ENCODE measurements at regions not wholly inside any gene's neighbourhood (a gene's known extent, or its start where the extent isn't known, plus 50 kb on each side); places are given as distances from the start of the nearest gene placed in this dataset.

DNA sequence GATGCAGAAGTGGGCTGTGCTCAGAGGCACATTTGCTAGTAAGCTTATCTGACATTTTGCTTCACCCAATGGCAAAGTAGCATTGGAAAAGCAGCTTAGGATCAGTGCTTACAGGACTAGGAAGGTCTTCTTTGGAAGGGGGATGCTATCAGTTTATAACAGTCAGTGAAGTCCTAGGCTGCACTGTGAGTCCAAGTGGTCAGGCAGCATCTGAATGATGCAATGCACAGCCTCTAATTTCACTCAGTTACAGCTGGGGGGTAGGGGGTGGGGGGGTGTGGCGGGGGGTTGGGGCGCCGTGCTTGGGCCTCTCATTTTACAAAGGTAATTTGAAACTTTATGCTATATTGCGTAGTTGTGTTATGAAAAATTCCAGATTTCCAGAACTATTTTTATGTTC, 652.3 kb upstream of the MGMT start:
- Histone ChIP-seq H3K4me1 (no peaks in the 10 kb centered on the region), H3K4me3 (no peak overlapping the region), H3K27me3 (no peaks in the 10 kb centered on the region), H3K9me3 (no peaks in the 10 kb centered on the region), H3K27ac (no peak overlapping the region), H3K36me3 (no peaks in the 10 kb centered on the region)
- TF ChIP-seq, protein P1, sequence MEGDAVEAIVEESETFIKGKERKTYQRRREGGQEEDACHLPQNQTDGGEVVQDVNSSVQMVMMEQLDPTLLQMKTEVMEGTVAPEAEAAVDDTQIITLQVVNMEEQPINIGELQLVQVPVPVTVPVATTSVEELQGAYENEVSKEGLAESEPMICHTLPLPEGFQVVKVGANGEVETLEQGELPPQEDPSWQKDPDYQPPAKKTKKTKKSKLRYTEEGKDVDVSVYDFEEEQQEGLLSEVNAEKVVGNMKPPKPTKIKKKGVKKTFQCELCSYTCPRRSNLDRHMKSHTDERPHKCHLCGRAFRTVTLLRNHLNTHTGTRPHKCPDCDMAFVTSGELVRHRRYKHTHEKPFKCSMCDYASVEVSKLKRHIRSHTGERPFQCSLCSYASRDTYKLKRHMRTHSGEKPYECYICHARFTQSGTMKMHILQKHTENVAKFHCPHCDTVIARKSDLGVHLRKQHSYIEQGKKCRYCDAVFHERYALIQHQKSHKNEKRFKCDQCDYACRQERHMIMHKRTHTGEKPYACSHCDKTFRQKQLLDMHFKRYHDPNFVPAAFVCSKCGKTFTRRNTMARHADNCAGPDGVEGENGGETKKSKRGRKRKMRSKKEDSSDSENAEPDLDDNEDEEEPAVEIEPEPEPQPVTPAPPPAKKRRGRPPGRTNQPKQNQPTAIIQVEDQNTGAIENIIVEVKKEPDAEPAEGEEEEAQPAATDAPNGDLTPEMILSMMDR (IDR thresholded peaks at IDR 0.05): no peak
- TF ChIP-seq POLR2A (IDR thresholded peaks at IDR 0.05): no peak
- intact Hi-C loops (cut with DNase I; ENCODE audit: low total_unique reads): no loop called here
- no peak for DNase-seq

DNA sequence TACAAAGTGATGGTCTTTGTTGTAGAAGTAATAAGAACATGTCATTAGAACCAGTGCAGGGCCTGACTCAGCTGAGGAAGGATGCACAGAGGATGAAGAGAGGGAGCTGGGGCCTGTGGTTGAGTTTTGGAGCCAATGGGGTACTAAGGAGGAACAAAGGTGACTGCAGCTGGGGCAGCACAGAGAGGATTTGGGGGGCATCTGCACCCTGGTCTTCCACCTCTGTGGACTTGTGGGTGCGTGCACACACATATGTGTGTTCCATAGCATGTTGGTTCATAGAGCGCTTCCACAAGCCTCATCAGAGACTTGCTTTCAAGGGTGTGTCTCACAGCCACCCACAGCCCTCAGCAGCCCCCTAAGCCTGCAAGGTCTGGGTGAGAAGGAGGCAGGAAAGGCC, 650.3 kb upstream of the MGMT start:
- H3K4me1 ChIP-seq: no peaks in the 10 kb centered on the region
- no peaks in the 10 kb centered on the region for H3K36me3 ChIP-seq
- no peaks in the 10 kb centered on the region for H3K27me3 ChIP-seq
- H3K9me3 ChIP-seq: no peaks in the 10 kb centered on the region
- intact Hi-C loops (cut with DNase I; ENCODE audit: low total_unique reads): no loop called here
- TF ChIP-seq, protein P1 (IDR thresholded peaks at IDR 0.05): no peak
- TF ChIP-seq POLR2A (IDR thresholded peaks at IDR 0.05): no peak
- DNase-seq: no peak
- H3K4me3 ChIP-seq: no peak overlapping the region
- H3K27ac ChIP-seq: no peak overlapping the region

DNA sequence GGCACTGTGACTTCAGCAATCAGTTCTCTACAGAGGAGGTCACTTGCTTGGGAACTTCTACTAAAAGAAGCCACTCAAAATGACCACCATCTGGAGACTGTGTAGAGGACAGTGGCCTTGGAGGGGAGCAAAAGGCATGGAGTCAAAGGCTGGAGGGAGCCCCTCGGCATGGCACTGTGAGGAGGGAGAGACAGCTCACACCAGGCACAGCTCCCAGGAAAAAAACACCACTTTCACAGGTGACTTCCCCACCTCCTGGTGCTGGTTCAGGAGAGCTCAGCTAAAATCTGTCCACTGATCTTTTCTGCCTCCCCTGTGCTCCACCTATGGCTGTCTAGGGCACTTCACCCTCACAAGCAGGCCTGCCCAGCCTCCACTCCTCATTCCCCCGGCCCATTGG, 649.4 kb upstream of the MGMT start:
- no peaks in the 10 kb centered on the region for H3K9me3 ChIP-seq
- no peak for TF ChIP-seq POLR2A (IDR thresholded peaks at IDR 0.05)
- TF ChIP-seq, protein P1 (IDR thresholded peaks at IDR 0.05): no peak
- H3K36me3 ChIP-seq: no peaks in the 10 kb centered on the region
- H3K4me1 ChIP-seq: no peaks in the 10 kb centered on the region
- DNase-seq: no peak
- H3K4me3 ChIP-seq: no peak overlapping the region
- intact Hi-C loops (cut with DNase I; ENCODE audit: low total_unique reads): no loop called here
- no peak overlapping the region for H3K27ac ChIP-seq
- H3K27me3 ChIP-seq: no peaks in the 10 kb centered on the region

DNA sequence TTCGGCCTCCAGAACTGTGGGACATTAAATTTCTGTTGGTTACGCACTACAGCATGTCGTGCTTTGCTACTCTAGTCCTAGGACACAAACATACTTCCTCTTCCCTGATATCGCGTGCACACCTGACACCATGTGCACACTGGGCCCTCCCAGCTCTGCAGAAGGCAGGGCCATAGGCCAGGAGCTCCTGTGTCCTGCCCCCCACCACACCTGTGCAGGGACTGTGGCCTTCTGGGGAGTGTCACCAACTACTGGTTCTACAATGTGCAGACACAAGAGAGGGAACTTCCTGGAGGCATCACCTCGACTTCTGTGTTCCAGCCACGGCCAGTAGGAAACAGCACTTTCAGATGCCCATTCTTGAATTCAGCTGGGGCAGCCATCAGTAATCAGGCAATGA, 646.4 kb upstream of the MGMT start:
- intact Hi-C loops (cut with DNase I; ENCODE audit: low total_unique reads): no loop called here
- TF ChIP-seq, protein P1 (IDR thresholded peaks at IDR 0.05): no peak
- TF ChIP-seq POLR2A (IDR thresholded peaks at IDR 0.05): no peak
- H3K9me3 ChIP-seq: no peaks in the 10 kb centered on the region
- H3K4me1 ChIP-seq: no peaks in the 10 kb centered on the region
- H3K36me3 ChIP-seq: no peaks in the 10 kb centered on the region
- no peaks in the 10 kb centered on the region for H3K27me3 ChIP-seq
- no peak for DNase-seq
- H3K4me3 ChIP-seq: no peak overlapping the region
- H3K27ac ChIP-seq: no peak overlapping the region

DNA sequence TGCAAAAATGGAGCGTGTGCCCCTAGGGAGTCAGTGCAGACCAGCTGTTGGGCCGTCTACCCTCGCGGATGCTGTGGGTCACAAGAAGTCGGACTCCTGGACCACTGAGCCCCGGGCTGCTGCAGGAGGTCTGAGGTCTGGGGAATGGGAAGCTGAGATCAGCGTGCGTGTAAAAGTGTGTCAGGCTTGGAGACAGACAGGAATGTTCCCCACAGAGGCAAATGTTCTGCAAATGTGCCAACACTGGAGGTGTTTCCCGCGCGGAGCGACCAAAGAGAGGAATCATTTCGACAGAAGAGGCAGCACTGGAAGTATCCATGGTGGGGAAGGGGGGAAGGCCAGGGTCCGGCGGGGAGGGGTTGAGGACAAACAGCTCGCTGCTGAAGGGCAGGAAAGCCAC, 643.8 kb upstream of the MGMT start:
- no peak overlapping the region for H3K4me3 ChIP-seq
- no peak for DNase-seq
- no peak overlapping the region for H3K27ac ChIP-seq
- H3K27me3 ChIP-seq: no peaks in the 10 kb centered on the region
- no peaks in the 10 kb centered on the region for H3K9me3 ChIP-seq
- TF ChIP-seq POLR2A (IDR thresholded peaks at IDR 0.05): no peak
- TF ChIP-seq, protein P1 (IDR thresholded peaks at IDR 0.05): no peak
- no peaks in the 10 kb centered on the region for H3K4me1 ChIP-seq
- intact Hi-C loops (cut with DNase I; ENCODE audit: low total_unique reads): no loop called here
- no peaks in the 10 kb centered on the region for H3K36me3 ChIP-seq

Data from uterus (tissue), 3 donors.